H9 (cell line): ENCODE measurements at regions not wholly inside any gene's neighbourhood (a gene's known extent, or its start where the extent isn't known, plus 50 kb on each side); places are given as distances from the start of the nearest gene placed in this dataset.

Experiments used
- DNase-seq: peaks from one replicate; pipeline ENCODE4 v3.0.0-alpha.2; 2017
- H2AFZ ChIP-seq: one replicate; pipeline ENCODE4 v1.6.1; 2013; ENCODE audit warnings: mild to moderate bottlenecking, low read length, control low read depth, moderate library complexity
- H2AK5ac ChIP-seq: 2 replicates; pipeline ENCODE4 v1.6.1; 2013; ENCODE audit warnings: low read length, control low read depth, mixed read lengths; ENCODE audit not compliant: insufficient read length
- H2BK120ac ChIP-seq: one replicate; pipeline ENCODE4 v1.6.1; 2013; ENCODE audit warnings: low read depth, mild to moderate bottlenecking, low read length, control low read depth, inconsistent platforms; ENCODE audit not compliant: poor library complexity, severe bottlenecking
- H2BK12ac ChIP-seq: 2 replicates; pipeline ENCODE4 v1.6.1; 2013; ENCODE audit warnings: low read length, control low read depth, mixed read lengths, low read depth; ENCODE audit not compliant: insufficient read length
- H2BK15ac ChIP-seq: 2 replicates; pipeline ENCODE4 v1.6.1; 2013; ENCODE audit warnings: low read depth, low read length, control low read depth
- H2BK20ac ChIP-seq: one replicate; pipeline ENCODE4 v1.6.1; 2013; ENCODE audit warnings: low read depth, mild to moderate bottlenecking, low read length, control low read depth, inconsistent platforms; ENCODE audit not compliant: poor library complexity, severe bottlenecking
- H2BK5ac ChIP-seq: 2 replicates; pipeline ENCODE4 v1.6.1; 2013; ENCODE audit warnings: low read length, control low read depth, mixed read lengths; ENCODE audit not compliant: insufficient read length
- H3K14ac ChIP-seq: 2 replicates; pipeline ENCODE4 v1.6.1; 2013; ENCODE audit warnings: low read length, control low read depth; ENCODE audit not compliant: insufficient read depth
- H3K18ac ChIP-seq: 2 replicates; pipeline ENCODE4 v1.6.1; 2013; ENCODE audit warnings: low read depth, mild to moderate bottlenecking, mixed read lengths, low read length, control low read depth; ENCODE audit not compliant: insufficient read length
- H3K23ac ChIP-seq: 2 replicates; pipeline ENCODE4 v1.6.1; 2013; ENCODE audit warnings: low read length, control low read depth, mixed read lengths, low read depth; ENCODE audit not compliant: insufficient read length
- H3K23me2 ChIP-seq: 2 replicates; pipeline ENCODE4 v1.6.1; 2013; ENCODE audit warnings: low read depth, mild to moderate bottlenecking, mixed read lengths, low read length, control low read depth; ENCODE audit not compliant: insufficient read length, poor library complexity, severe bottlenecking
- H3K27ac ChIP-seq: 2 replicates; pipeline ENCODE4 v1.5.1; 2013; ENCODE audit warnings: low read length, control low read depth, mixed read lengths, low read depth; ENCODE audit not compliant: insufficient read length
- H3K27me3 ChIP-seq: 2 replicates; pipeline ENCODE4 v1.6.1; 2013; ENCODE audit warnings: low read length, control low read depth, inconsistent platforms; ENCODE audit not compliant: insufficient read depth
- H3K4ac ChIP-seq: 2 replicates; pipeline ENCODE4 v1.6.1; 2013; ENCODE audit warnings: low read depth, mild to moderate bottlenecking, control low read depth, inconsistent platforms, low read length, moderate library complexity
- H3K4me1 ChIP-seq: 2 replicates; pipeline ENCODE4 v1.6.1; 2013; ENCODE audit warnings: low read length, control low read depth, inconsistent platforms; ENCODE audit not compliant: insufficient read depth
- H3K4me2 ChIP-seq: 2 replicates; pipeline ENCODE4 v1.6.1; 2013; ENCODE audit warnings: low read length, control low read depth, mixed read lengths; ENCODE audit not compliant: insufficient read length, insufficient read depth
- H3K56ac ChIP-seq: 2 replicates; pipeline ENCODE4 v1.6.1; 2013; ENCODE audit warnings: low read depth, mild to moderate bottlenecking, mixed read lengths, low read length, control low read depth; ENCODE audit not compliant: insufficient read length
- H3K79me1 ChIP-seq: 2 replicates; pipeline ENCODE4 v1.6.1; 2013; ENCODE audit warnings: low read depth, mild to moderate bottlenecking, moderate library complexity, low read length, control low read depth, inconsistent platforms; ENCODE audit not compliant: insufficient read depth, poor library complexity, severe bottlenecking
- H3K79me2 ChIP-seq: 2 replicates; pipeline ENCODE4 v1.6.1; 2013; ENCODE audit warnings: low read length, control low read depth, inconsistent platforms; ENCODE audit not compliant: insufficient read depth
- H3K9ac ChIP-seq: 2 replicates; pipeline ENCODE4 v1.6.1; 2013; ENCODE audit warnings: low read length, control low read depth, mixed read lengths; ENCODE audit not compliant: insufficient read length; ENCODE audit errors: extremely low read depth
- H3K9me3 ChIP-seq: one replicate; pipeline ENCODE4 v1.6.1; 2013; ENCODE audit warnings: low read depth, low read length, inconsistent platforms; ENCODE audit not compliant: control insufficient read depth
- H3T11ph ChIP-seq: one replicate; pipeline ENCODE4 v1.6.1; 2013; ENCODE audit warnings: mild to moderate bottlenecking, low read length, control low read depth, inconsistent platforms
- H4K20me1 ChIP-seq: one replicate; pipeline ENCODE4 v1.6.1; 2013; ENCODE audit not compliant: control insufficient read depth, insufficient read length, insufficient read depth
- H4K5ac ChIP-seq: 2 replicates; pipeline ENCODE4 v1.6.1; 2013; ENCODE audit warnings: low read depth, mild to moderate bottlenecking, mixed read lengths, low read length, control low read depth; ENCODE audit not compliant: insufficient read length
- H4K8ac ChIP-seq: replicated peaks from 2 replicates; pipeline ENCODE4 v1.6.1; 2013; ENCODE audit warnings: low read length, control low read depth, mixed read lengths, low read depth; ENCODE audit not compliant: insufficient read length
- H4K91ac ChIP-seq: 2 replicates; pipeline ENCODE4 v1.6.1; 2013; ENCODE audit warnings: low read depth, mild to moderate bottlenecking, moderate library complexity, mixed read lengths, low read length, control low read depth; ENCODE audit not compliant: insufficient read length
- H3K27ac Mint-ChIP-seq, 3 experiments: 2 replicates in 2 of 3; 3 replicates in 1 of 3; pipeline ENCODE4 v1.8.0; 2020 to 2021; ENCODE audit warnings: mixed read lengths in 3 of 3, mild to moderate bottlenecking in 1 of 3, moderate library complexity in 1 of 3
- H3K27me3 Mint-ChIP-seq: 2 replicates; pipeline ENCODE4 v1.8.0; 2021; ENCODE audit warnings: low read depth, mild to moderate bottlenecking, moderate library complexity, mixed read lengths
- H3K36me3 Mint-ChIP-seq, 3 experiments: 2 replicates in 2 of 3; 3 replicates in 1 of 3; pipeline ENCODE4 v1.8.0; 2020 to 2021; ENCODE audit warnings: low read depth in 3 of 3, mixed read lengths in 3 of 3; ENCODE audit not compliant: insufficient read depth in 1 of 3
- H3K4me1 Mint-ChIP-seq, 2 experiments: 2 replicates each; pipeline ENCODE4 v1.8.0; 2020; ENCODE audit warnings: mixed read lengths in 2 of 2
- H3K4me3 Mint-ChIP-seq, 2 experiments: 2 replicates in 1 of 2; 3 replicates in 1 of 2; pipeline ENCODE4 v1.8.0; 2020 to 2021; ENCODE audit warnings: mild to moderate bottlenecking in 2 of 2, mixed read lengths in 2 of 2, moderate library complexity in 1 of 2
- H3K9me3 Mint-ChIP-seq, 2 experiments: 2 replicates in 1 of 2; 3 replicates in 1 of 2; pipeline ENCODE4 v1.8.0; 2020; ENCODE audit warnings: mild to moderate bottlenecking in 2 of 2, mixed read lengths in 2 of 2, moderate library complexity in 1 of 2
- WGBS: extraction: QIAGEN DNeasy Blood & Tissue Kit; methylation state at CpG from one replicate; pipeline ENCODE4 v1.1.7; 2013; ENCODE audit warnings: missing lambda C conversion rate, low lambda C conversion rate, mixed read lengths; ENCODE audit not compliant: insufficient read length; ENCODE audit errors: extremely low coverage; 5-methylcytosine and 5-hydroxymethylcytosine counted together
- TF ChIP-seq, protein P1 (sequence below): fragments of 200-600 bp; sonication (generic); conservative IDR thresholded peaks from 3 replicates; pipeline ENCODE4 v1.8.0; 2021; ENCODE audit warnings: antibody characterized with exemption, mild to moderate bottlenecking

DNA sequence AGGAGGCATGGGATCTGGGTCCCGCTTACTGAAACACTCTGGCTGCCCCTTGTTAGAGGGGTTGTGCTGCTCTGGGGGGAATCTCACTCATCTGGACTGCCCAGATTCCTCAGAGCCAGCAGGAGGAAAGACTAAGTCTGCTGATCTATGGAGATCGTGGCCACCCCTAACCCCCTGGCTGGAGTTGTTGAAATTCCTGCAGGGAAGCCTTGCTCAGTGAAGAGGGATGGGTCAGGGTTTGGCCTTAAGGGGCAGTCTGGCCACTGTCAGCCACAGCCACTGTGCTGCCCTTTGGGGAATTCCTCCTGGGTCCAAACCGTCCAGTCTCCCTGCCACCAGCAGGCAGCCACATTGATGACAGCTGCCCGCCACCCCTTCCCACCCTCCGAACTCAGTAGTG is 362.0 kb upstream of the AMOT start:
- no peak overlapping the region for H4K5ac ChIP-seq
- H3K4me3 Mint-ChIP-seq, result no peak overlapping the region
- no peak for DNase-seq
- H2BK15ac ChIP-seq, result no peak overlapping the region
- no peak overlapping the region for H3T11ph ChIP-seq
- no CpG with 5 or more reads among the region's 5 CpGs for WGBS
- H3K4me2 ChIP-seq, result no peak overlapping the region
- no peak overlapping the region for H2BK120ac ChIP-seq
- H4K8ac ChIP-seq, result no peak overlapping the region
- no peak overlapping the region for H3K27ac Mint-ChIP-seq
- no peaks in the 10 kb centered on the region for H3K79me2 ChIP-seq
- no peaks in the 10 kb centered on the region for H3K27me3 Mint-ChIP-seq
- H2BK20ac ChIP-seq, result no peak overlapping the region
- no peak overlapping the region for H3K27ac ChIP-seq
- no peaks in the 10 kb centered on the region for H3K4me1 Mint-ChIP-seq
- TF ChIP-seq, protein P1, sequence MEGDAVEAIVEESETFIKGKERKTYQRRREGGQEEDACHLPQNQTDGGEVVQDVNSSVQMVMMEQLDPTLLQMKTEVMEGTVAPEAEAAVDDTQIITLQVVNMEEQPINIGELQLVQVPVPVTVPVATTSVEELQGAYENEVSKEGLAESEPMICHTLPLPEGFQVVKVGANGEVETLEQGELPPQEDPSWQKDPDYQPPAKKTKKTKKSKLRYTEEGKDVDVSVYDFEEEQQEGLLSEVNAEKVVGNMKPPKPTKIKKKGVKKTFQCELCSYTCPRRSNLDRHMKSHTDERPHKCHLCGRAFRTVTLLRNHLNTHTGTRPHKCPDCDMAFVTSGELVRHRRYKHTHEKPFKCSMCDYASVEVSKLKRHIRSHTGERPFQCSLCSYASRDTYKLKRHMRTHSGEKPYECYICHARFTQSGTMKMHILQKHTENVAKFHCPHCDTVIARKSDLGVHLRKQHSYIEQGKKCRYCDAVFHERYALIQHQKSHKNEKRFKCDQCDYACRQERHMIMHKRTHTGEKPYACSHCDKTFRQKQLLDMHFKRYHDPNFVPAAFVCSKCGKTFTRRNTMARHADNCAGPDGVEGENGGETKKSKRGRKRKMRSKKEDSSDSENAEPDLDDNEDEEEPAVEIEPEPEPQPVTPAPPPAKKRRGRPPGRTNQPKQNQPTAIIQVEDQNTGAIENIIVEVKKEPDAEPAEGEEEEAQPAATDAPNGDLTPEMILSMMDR, result no peak
- H3K14ac ChIP-seq, result no peak overlapping the region
- peaks cover 22 to 26% of the 10 kb centered on the region in 2 experiments; a peak in 4 of 5 replicates for H3K9me3 Mint-ChIP-seq
- no peaks in the 10 kb centered on the region for H3K27me3 ChIP-seq
- no peak overlapping the region for H2AFZ ChIP-seq
- H3K23ac ChIP-seq, result no peak overlapping the region
- H3K36me3 Mint-ChIP-seq, result peaks cover 3 to 23% (median 7%) of the 10 kb centered on the region in 3 experiments; a peak in 6 of 7 replicates
- H3K4ac ChIP-seq, result no peak overlapping the region
- H3K56ac ChIP-seq, result no peak overlapping the region
- H2AK5ac ChIP-seq, result no peak overlapping the region
- H3K4me1 ChIP-seq, result no peaks in the 10 kb centered on the region
- H3K79me1 ChIP-seq, result no peaks in the 10 kb centered on the region
- no peak overlapping the region for H3K9ac ChIP-seq
- no peak overlapping the region for H2BK12ac ChIP-seq
- H3K23me2 ChIP-seq, result no peaks in the 10 kb centered on the region
- no peak overlapping the region for H2BK5ac ChIP-seq
- no peak overlapping the region for H4K91ac ChIP-seq
- H4K20me1 ChIP-seq, result no peaks in the 10 kb centered on the region
- no peaks in the 10 kb centered on the region for H3K9me3 ChIP-seq
- H3K18ac ChIP-seq, result no peak overlapping the region
